ENCODE measurements at regions not wholly inside any gene's neighbourhood (a gene's known extent, or its start where the extent isn't known, plus 50 kb on each side); places are given as distances from the start of the nearest gene placed in this dataset.

GRCh38 chr6:155708100-155708499 is 252.5 kb upstream of the NOX3 start:
- TF ChIP-seq CTCF (IDR thresholded peaks at IDR 0.05) (no peak), POLR2A (IDR thresholded peaks at IDR 0.05) (no peak), POLR2AphosphoS5 (IDR thresholded peaks at IDR 0.05) (no peak)
